Bronchial epithelial cell (primary cell): ENCODE measurements at regions not wholly inside any gene's neighbourhood (a gene's known extent, or its start where the extent isn't known, plus 50 kb on each side); places are given as distances from the start of the nearest gene placed in this dataset.
A peak's percentile ranks its signal among the peaks of the same experiment; 100 is the strongest.

Source experiments
- DNase-seq: peaks from one replicate; pipeline ENCODE4 v3.0.0-alpha.2; 2010; ENCODE audit warnings: low read depth
- FAIRE-seq: peaks from 2 replicates; lab custom pipeline; 2011; peaks lifted over from hg19 to GRCh38; lab: Jason Lieb, UNC
- H3K27me3 ChIP-seq: 2 replicates; pipeline ENCODE4 v1.5.1; 2011; ENCODE audit warnings: low read length; ENCODE audit not compliant: control insufficient read depth, insufficient read depth
- H3K36me3 ChIP-seq: 2 replicates; pipeline ENCODE4 v1.5.1; 2011; ENCODE audit warnings: low read length; ENCODE audit not compliant: control insufficient read depth, insufficient read depth
- H3K4me3 ChIP-seq: 2 replicates; pipeline ENCODE4 v1.5.1; 2011; ENCODE audit warnings: mild to moderate bottlenecking, low read depth, low read length, control low read depth
- CTCF ChIP-seq: IDR thresholded peaks from 2 replicates; pipeline ENCODE4 v1.5.1; 2011; ENCODE audit warnings: mild to moderate bottlenecking, moderate library complexity, low read length, control low read depth, inconsistent platforms; ENCODE audit not compliant: insufficient read depth, severe bottlenecking

- Histone ChIP-seq H3K27me3 (no peaks in the 10 kb centered on the region), H3K4me3 (no peak overlapping the region), H3K36me3 (no peaks in the 10 kb centered on the region)
- DNase-seq (no peak), FAIRE-seq (no peak)
- TF ChIP-seq CTCF, result no peak
Measured at GRCh38 chr1:79224537-79224936, 218.0 kb upstream of the ADGRL4 start.

- no peaks in the 10 kb centered on the region for H3K36me3 ChIP-seq
- TF ChIP-seq CTCF, result no peak
- no peaks in the 10 kb centered on the region for H3K27me3 ChIP-seq
- FAIRE-seq, result no peak
- no peak overlapping the region for H3K4me3 ChIP-seq
- DNase-seq, result no peak
Measured at GRCh38 chr1:79220509-79220908, 214.0 kb upstream of the ADGRL4 start.

- H3K36me3 ChIP-seq, result no peaks in the 10 kb centered on the region
- no peak overlapping the region for H3K4me3 ChIP-seq
- peak; percentile 64 for DNase-seq
- no peak for TF ChIP-seq CTCF
- H3K27me3 ChIP-seq, result no peaks in the 10 kb centered on the region
- no peak for FAIRE-seq
Measured at GRCh38 chr1:79215311-79215710, 208.8 kb upstream of the ADGRL4 start.

- no peak for TF ChIP-seq CTCF
- no peaks in the 10 kb centered on the region for H3K36me3 ChIP-seq
- no peak overlapping the region for H3K4me3 ChIP-seq
- FAIRE-seq, result no peak
- DNase-seq, result peak; percentile 70
- H3K27me3 ChIP-seq, result no peaks in the 10 kb centered on the region
Measured at GRCh38 chr1:79207786-79208185, 201.3 kb upstream of the ADGRL4 start.

GRCh38 chr1:79207331-79207730 is 200.8 kb upstream of the ADGRL4 start:
- no peaks in the 10 kb centered on the region for H3K27me3 ChIP-seq
- no peaks in the 10 kb centered on the region for H3K36me3 ChIP-seq
- DNase-seq (no peak), FAIRE-seq (no peak)
- TF ChIP-seq CTCF, result no peak
- no peak overlapping the region for H3K4me3 ChIP-seq

GRCh38 chr1:79204779-79205479 is 198.4 kb upstream of the ADGRL4 start:
- Histone ChIP-seq H3K4me3 (no peak overlapping the region), H3K36me3 (no peaks in the 10 kb centered on the region), H3K27me3 (no peaks in the 10 kb centered on the region)
- FAIRE-seq (no peak), DNase-seq (no peak)
- TF ChIP-seq CTCF, result no peak
